NCI-H2081 treated with DMSO at 0.1 percent for 48 hours (cell line): ENCODE measurements at regions not wholly inside any gene's neighbourhood (a gene's known extent, or its start where the extent isn't known, plus 50 kb on each side); places are given as distances from the start of the nearest gene placed in this dataset.
"Not testable (repeated sequence)": the region's sequence is repeated elsewhere in the genome, so short reads cannot be mapped to it uniquely, and the experiment has no call there.

Source experiments
- DNase-seq: peaks from one replicate; lab custom pipeline; 2025; lab: John Stamatoyannopoulos, UW

DNA sequence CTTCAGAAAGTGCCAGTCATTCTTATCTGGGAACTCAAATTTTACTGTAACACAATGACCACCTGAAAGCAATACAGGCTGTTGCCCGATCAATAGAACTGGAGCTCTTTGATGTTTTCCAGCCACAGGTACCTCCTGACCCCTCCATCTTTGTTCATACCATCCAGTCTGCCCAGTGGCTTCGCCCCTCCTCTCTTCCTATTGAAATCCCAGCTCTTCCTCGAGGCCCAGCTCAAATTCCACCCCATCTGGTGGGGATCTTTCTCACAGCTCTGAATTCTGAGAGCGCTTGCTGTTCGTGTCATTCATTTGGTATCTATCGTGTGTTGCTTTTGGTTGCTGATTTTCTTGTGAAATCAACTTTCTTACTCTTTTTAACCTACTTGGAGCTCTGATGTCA, 87.9 kb upstream of the CNKSR3 start:
- DNase-seq, result no peak

DNA sequence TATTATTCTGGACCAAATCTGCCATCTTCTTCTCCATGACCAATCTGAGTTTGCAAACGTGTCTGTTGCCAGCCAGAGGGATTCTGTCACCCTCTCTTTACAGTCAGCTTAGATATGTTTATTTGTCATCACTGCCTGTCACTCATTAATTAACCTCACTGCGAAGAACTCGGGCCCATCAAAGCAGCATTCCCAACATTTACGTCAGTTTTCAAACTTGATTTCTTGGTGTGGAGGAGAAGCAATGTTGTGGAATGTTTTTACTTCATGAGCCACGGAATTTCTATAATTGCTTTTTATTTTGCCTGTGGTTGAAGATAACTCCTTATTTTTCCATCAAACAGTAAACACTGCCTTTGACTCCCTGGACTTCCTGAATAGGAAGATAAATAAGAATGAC, 91.8 kb upstream of the CNKSR3 start:
- DNase-seq, result no peak

DNA sequence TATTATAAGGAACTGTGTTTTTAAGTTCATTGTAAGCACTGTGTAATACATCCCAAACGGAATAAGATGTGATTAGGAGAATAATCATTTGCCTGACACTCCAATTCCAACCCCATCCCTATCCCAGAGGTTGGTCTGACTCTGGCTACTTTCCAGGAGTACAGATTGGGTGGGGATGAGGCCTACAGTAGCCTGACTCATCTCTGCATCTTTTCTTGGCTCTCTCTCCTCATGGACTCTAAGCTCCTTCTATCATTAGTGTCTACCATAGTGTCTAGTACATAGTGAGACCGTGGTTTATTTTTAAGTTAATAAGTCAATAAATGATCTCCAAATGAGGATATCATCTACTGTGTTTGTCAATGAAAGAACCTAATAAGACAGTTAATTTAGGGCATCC, 92.2 kb upstream of the CNKSR3 start:
- DNase-seq, result no peak

DNA sequence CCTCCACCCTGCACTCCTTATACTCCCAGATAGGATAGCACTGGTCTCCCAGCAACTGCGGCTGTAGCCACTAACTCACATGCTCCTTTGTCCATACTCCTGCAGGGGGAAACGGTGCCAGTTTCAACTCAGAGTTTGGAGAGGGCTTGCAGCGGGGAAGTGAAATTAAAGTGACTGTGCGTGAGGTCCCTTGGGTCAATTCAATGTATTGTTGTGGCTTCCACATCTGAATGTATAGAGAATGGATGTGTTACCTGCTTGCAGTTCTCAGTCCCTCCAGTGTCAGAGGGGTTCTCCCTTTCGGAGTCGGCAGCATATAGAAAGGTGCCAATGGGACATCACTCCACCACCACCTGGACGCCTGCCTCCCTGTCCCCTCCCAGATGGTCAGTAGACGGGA, 93.6 kb upstream of the CNKSR3 start:
- DNase-seq, result no peak

DNA sequence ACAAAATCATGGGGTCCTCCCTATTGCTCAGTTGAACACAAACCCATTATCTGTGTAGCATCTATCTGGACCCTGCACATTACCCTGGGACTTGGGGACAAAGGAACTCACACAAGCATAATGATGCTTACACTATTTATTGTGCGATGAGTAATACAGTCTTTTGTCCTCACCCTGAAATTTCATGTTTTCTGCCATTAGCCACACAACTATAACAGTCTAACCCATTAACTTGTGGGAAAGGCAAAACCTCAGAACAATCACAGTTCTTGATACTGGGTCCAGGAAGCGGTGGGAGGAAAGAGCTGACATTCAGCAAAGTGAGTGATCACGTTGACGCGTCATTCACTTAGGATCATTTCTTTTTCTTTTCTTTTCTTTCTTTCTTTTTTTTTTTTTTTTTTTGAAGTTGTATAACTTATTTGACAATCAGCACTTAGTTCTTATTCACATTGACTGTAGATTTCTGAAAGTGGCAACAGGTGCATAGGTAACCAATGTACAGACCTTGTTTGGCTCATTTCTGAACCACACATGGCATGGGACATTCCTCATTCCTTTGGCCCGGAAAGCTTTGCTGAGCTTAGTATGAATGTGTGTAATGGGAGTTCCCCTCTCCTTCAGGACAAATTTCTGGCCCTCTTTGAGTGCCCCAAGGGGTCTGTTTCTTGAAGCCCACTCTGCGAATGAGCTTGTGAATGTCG, 94.8 kb upstream of the CNKSR3 start:
- DNase-seq, result no peak

DNA sequence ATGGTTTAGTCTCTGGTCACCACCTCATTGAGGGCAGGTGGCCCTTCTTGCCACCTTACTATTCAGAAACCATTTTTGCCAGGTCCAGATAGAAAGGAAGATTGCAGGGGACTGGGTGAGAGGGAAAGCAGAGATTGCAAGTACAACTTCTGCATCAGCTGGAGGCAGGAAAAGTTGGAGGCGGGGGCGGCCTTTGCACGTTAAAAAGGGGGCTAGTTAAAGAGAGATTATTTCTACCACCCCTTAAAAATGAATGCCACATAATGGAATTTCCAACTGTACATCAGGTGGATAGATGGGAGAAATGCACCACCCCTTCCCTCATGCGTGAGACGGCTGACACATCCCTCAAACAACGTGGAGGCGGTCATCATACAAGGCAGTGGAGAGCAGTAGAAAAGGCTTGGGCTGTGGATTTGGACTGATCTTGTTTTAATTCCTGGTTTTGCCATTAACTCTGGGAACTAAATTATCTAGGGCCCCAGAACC, 95.4 kb upstream of the CNKSR3 start:
- no peak for DNase-seq

DNA sequence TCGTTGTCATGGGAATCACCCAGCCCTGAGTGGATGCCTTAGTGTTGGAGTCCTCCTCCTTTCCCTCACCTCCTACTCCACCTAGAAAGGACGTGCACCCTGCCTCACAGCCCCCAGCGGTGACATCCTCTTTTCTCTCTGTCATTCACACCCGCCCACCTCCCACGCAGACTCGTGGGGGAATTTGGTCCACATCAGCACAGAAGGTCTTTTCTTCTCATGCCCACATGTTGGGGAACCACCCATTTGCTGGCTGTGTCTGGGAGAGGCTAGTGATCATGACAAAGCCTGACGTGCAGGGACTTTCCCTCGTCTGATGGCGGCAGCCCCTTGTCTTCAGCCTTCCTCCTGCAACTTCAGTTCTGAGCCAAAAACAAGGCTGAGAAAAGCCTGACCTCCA, 96.0 kb upstream of the CNKSR3 start:
- no peak for DNase-seq

DNA sequence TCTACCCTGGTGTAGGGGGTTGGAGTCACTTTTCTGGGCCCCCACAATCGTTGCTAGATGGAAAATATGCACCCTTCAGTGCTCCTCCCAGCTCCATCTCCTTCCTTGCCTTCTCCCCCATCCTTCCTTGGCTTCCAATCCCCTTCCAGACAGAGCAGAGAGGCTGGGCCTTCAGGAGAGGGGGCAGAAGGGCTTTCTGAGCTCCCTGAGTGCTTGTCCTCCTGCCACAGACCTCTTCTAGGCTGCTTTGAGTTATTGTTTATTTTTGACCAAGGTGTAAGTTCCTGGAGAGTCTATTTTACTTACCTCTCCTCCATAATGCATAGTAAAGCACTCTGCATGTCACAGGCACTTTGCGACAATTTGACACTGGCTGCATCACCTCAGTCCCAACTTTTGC, 96.4 kb upstream of the CNKSR3 start:
- no peak for DNase-seq

DNA sequence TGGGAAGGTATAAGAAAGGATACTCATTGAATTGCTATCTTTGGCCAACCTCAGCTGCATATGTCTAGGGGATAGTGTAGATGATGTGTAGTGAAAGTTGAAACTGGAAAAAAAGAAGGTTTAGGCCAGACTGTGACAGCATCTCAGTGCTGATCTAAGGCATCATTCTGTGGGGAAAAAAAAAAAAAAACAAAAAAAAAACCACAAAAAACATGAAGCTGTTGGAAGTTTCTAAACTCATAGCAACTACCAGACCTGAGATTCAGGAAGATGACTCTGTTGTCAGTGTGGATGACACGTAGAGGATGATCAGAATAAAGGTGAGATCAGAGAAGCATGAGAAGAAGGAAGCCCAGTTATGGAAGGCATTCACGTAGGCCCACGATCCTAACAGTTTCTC, 100.8 kb upstream of the CNKSR3 start:
- DNase-seq, result no peak

DNA sequence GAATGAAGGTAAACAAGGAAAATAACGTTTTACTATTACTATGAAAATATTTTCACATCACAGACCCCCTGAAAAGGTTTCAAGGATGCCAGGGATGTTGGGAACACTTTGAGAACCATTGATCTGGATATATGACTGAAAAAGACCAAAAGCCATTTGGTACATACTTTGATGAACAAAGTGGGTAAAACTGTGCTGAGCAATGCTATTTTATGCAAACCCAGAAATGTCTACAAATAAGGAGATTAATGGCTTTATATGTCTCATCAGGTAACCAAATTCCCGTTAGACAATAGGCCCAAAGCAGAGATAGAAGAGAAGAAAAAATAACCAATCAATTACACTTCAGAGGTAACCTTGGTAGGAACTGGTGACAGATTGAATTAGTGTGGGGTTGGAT, 101.4 kb upstream of the CNKSR3 start:
- DNase-seq, result no peak

DNA sequence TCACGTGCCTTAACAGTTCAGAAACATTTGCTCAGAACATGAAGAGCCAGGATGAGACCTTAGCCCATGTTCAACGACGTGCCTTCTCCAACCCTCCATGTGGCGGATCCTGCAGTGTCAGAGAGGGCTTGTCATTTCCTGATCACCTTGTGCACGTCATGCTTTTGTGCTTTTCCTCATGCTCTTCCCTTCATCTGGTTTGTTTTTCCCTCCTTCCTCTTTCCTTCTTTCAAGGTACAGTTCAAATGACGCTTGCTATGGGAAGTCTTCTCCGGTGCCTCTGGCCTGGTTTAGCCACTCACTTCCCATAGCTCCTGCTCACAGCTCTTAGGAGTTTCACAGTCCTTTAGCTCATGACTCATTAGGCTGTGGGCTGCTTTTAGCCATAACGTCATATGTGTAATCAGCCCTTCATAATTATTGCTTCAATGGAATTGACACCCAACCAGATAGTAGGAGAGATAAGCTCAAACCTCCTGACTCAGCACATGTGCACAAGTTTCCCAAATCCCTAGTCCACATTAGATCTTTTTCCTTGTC, 102.7 kb upstream of the CNKSR3 start:
- DNase-seq, result no peak

DNA sequence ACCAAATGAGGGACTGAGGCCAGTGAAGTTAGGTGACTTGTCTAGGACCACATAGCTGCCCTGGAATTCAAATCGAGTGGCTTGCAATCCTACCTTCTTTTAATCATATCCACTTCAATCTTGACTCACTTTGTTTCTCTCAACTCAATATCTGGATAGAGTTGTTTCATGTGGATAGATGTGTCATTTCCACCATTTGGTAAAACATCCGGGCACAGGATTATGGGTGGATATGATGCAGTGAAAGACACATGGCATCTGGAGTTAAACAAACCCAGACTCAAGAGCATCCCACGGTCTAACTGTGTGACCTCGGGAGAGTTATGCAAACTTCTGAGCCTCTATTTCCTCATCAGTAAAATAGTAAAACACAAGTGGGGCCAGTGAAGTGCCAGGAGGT, 103.6 kb upstream of the CNKSR3 start:
- no peak for DNase-seq

DNA sequence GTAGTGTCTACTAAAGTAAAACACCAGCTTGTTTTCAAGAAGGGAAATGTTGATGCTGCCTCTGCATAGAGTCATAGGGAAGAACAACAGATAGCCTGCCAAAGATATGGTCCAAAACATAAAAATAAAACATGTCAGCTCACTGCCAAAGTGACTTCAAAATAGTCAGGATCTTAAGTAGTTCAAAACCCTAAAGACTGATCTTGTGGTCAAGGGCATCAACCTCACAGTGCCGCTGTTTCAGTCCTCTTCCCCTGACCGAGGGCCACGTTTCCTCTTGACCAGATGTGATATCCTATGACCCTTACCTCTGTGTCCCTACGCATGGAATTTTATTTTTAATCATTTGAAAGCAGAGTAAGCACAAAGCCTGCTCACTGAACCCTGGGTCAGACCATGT, 104.2 kb upstream of the CNKSR3 start:
- no peak for DNase-seq

DNA sequence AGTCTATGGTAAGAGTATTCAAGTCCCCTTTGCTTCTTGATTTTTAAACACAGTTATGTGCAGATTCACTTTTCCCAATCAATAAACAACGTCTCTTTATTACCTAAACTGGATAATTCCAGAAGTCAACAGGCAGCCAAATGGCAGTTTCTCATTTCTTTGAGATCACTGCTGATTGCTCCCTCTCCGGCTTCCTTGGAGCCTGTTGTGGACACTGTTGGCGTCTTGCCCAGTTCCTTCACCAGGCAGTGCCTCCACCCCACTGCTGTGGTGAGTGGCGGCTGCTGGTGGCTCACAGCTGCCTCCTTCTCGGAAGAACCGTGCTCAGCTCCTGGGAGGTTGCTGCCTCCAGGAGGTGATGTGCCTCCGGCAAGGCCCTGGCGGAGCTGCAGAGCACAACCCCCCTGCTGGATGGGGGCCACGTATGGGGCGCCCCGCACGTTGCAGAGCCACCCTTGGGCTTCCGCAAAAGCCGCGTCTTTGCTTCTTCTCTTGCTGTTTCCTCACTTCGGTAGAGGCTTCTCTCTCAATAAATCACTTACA, 105.1 kb upstream of the CNKSR3 start:
- DNase-seq, result peak; percentile 70

DNA sequence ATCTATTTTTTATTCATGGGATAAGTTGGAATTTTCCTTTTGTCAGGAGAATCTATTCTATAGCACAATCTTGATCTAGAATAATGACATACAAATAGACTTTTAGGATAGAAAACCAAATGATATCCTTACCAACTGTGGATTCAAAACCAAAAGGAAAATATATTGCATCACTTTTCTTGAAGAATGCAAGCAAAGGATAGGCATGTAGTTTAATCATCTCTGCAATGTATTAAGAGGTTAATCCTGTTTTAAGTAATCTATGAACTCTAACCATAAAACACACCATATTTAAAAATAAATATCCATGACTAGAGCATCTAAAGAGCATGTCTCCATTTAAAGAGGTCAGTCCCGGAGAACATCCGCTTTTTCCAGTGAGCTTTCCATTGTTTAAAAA, 106.7 kb upstream of the CNKSR3 start:
- DNase-seq, result no peak

DNA sequence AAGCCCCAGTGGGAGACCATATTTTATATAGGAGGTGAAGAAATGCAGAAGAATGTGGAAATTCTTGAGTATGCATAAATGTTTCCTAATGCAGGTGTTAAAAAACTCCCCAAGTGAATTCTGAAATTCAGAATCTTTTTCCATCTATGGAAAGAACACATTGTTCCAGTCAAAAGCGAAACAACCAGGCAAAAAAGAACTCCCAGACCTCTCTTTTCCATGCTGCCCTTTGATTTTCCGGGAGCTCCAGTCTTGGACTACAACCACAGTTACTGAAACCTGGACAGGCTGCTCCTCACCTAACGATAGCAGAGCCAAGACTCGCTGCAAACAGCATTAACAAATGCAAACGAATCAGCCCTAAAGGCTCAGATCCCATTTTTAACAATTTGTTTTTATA, 108.7 kb upstream of the CNKSR3 start:
- no peak for DNase-seq

DNA sequence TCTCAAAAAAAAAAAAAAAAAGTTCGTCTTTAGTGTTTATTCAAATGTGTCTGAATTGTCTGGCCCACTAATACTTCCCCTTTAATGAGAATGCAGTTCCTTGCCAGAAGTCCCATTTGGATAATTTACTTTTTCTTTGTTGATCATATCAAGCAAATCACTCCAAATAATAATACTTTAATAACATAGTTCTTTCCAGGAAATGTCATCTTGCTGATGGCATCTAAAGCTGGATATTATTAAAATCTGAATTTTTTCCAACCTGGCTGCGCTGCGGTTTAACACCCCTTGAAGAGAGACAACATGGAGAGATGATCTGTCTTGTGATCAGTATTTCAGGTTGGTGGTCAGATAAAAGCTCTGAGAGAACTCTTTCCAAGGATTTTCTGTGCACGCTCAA, 111.2 kb upstream of the CNKSR3 start:
- no peak for DNase-seq

DNA sequence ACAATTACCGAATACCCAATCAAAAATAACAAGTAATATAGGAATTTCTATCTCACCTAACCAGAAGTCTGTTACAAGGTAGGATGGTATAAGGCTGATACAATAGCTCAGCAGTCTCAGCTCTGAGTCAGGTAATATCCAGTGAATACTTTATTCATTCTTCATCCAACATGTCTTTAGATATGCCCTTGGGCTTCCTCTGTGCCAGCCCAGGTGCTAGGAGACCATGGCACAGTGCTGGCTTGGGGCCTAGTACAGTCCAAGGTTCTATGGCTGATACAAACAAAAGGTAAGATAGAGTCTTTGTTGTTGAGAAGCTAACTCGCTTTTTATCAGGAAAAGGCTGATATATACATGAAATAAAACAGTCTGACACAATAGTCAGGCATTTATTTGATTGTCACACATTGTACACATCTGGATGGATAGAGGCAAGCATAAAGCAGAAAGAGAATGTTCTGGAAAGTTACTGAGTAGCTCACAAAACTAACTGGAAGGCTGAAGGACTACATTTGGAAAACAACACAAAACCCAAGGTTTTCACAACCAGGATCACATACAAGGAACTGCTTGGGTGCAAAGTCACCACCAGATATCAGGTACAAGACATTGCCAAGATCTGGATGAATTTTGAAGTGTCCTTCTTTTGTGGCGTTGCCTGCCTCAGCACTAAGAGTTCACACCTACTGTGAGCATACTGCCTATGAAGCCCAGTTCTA, 110.4 kb upstream of the SCAF8 start:
- DNase-seq, result no peak

DNA sequence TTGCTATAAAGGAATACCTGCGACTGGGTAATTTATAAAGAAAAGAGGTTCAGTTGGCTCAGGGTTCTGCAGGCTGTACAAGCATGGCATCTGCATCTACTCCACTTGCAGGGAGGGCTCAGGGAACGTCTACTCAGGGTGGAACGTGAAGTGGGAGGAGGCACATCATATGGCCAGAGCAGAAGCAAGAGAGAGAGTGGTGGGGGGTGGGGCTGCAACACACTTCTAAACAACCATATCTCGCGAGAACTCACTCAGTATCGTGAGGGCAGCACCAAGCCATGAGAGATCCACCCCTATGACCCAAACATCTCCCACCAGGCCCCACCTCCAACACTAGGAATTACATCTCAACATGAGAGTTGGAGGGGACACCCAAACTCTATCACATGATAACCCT, 109.8 kb upstream of the SCAF8 start:
- no peak for DNase-seq

DNA sequence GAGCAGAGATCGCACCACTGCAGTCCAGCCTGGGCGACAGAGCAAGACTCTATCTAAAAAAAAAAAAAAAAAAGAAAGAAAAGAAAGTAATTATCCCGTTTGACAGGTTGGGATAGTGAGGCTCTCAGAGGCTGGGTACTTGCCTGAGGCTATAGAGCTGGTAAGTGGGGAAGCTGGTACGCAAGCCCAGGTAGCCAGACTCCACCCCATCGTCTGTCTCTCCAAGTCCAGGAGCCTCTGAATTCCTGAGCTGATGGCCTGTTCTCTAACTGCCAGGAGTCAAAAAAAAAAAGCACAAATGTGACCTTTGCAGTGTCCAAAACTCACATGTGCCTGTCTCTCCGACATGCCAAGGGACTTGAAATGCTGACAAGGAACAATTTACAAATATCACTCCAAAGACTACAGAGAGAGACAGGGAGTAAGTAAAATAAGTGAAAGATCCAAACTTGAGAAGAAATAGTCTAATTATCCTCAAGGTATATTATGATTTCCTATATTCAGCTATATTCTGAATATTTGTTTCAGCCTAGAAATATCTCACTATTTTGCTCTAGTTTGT, 109.1 kb upstream of the SCAF8 start:
- no peak for DNase-seq

DNA sequence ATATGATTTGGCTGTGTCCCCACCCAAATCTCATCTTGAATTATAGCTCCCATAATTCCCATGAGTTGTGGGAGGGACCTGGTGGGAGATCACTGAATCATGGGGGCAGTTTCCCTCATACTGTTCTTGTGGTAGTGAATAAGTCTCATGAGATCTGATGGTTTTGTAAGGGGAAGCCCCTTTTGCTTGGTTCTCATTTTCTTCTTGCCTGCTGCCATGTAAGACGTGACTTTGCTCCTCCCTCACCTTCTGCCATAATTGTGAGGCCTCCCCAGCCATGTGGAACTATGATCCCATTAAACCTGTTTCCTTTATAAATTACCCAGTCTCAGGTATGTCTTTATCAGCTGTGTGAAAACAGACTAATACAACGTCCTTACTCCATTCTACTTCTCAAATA, 108.5 kb upstream of the SCAF8 start:
- DNase-seq, result not testable (repeated sequence)

DNA sequence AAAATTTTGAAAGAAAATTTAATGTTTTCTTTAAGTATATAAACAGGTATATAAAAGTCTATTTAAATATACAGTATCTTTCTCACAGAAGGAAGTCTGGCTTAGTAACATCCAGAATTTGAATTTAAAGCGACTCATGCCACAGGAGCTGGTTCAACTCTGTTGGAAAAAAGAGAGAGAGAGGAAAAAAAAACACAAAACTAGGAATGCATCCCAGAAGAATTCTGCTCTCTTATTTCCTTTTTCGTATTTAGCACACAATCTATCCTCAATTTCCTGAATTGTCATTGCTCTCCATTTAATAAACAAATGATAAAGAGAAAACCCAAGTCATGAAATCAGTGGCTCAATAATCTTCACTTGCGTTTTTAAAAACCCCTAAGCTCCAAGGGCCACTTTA, 107.5 kb upstream of the SCAF8 start:
- DNase-seq, result no peak

DNA sequence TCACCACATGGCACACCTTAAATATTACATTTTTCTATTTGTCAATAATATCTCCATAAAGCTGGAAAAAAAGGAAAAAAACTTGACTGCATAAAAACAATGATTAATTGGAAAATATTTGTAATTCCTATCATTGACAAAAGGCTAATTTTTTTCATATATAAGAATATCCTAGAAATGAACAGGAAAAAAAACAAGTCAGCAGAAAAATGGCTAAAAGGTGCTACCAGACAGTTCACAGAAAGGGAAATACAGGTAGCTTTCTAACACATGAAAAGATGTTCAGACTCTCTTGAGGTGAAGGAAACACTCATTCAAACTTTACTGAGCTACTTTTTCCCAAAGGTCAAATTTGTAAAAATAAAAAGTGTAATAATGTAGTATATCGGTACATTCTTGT, 104.1 kb upstream of the SCAF8 start:
- no peak for DNase-seq
